NCI-H69 (cell line): ENCODE measurements at regions not wholly inside any gene's neighbourhood (a gene's known extent, or its start where the extent isn't known, plus 50 kb on each side); places are given as distances from the start of the nearest gene placed in this dataset.
A peak's percentile ranks its signal among the peaks of the same experiment; 100 is the strongest.

Experiments
- DNase-seq: peaks from one replicate; lab custom pipeline; 2025; lab: John Stamatoyannopoulos, UW

- DNase-seq: no peak
Observed at GRCh38 chr1:87880098-87880760, 551.5 kb downstream of the LMO4 start.

GRCh38 chr1:87880764-87881163 lies 552.1 kb downstream of the LMO4 start:
- DNase-seq: no peak

GRCh38 chr1:87883906-87884305 lies 555.2 kb downstream of the LMO4 start:
- no peak for DNase-seq

GRCh38 chr1:87884581-87884980 lies 555.9 kb downstream of the LMO4 start:
- no peak for DNase-seq

GRCh38 chr1:87885278-87886025 lies 556.8 kb downstream of the LMO4 start:
- no peak for DNase-seq

- no peak for DNase-seq
Observed at GRCh38 chr1:87887100-87887499, 558.4 kb downstream of the LMO4 start.

GRCh38 chr1:87888446-87888845 lies 559.8 kb downstream of the LMO4 start:
- DNase-seq: no peak

- DNase-seq: no peak
Observed at GRCh38 chr1:87894062-87894461, 565.4 kb downstream of the LMO4 start.

GRCh38 chr1:87897481-87897880 lies 568.8 kb downstream of the LMO4 start:
- no peak for DNase-seq

GRCh38 chr1:87898431-87898830 lies 569.8 kb downstream of the LMO4 start:
- DNase-seq: no peak

GRCh38 chr1:87899017-87899416 lies 570.3 kb downstream of the LMO4 start:
- no peak for DNase-seq

- DNase-seq: no peak
Observed at GRCh38 chr1:87899746-87900145, 571.1 kb downstream of the LMO4 start.

- DNase-seq: peak; percentile 52
Observed at GRCh38 chr1:87902830-87903229, 574.1 kb downstream of the LMO4 start.

- peak; percentile 19 for DNase-seq
Observed at GRCh38 chr1:87903242-87903641, 574.6 kb downstream of the LMO4 start.

- no peak for DNase-seq
Observed at GRCh38 chr1:87904651-87905050, 576.0 kb downstream of the LMO4 start.

- DNase-seq: no peak
Observed at GRCh38 chr1:87905651-87906050, 577.0 kb downstream of the LMO4 start.

GRCh38 chr1:87906078-87906477 lies 577.4 kb downstream of the LMO4 start:
- no peak for DNase-seq

GRCh38 chr1:87913361-87913760 lies 584.7 kb downstream of the LMO4 start:
- no peak for DNase-seq

- no peak for DNase-seq
Observed at GRCh38 chr1:87914396-87914795, 585.7 kb downstream of the LMO4 start.

GRCh38 chr1:87915771-87916170 lies 587.1 kb downstream of the LMO4 start:
- DNase-seq: no peak

- DNase-seq: no peak
Observed at GRCh38 chr1:87916965-87917364, 588.3 kb downstream of the LMO4 start.

GRCh38 chr1:87918398-87918797 lies 589.7 kb downstream of the LMO4 start:
- no peak for DNase-seq

GRCh38 chr1:87922885-87923284 lies 594.2 kb downstream of the LMO4 start:
- no peak for DNase-seq
